Panc1 (cell line): ENCODE measurements at regions not wholly inside any gene's neighbourhood (a gene's known extent, or its start where the extent isn't known, plus 50 kb on each side); places are given as distances from the start of the nearest gene placed in this dataset.

Source experiments
- POLR2AphosphoS5 ChIP-seq: IDR thresholded peaks from 2 replicates; pipeline ENCODE4 v1.6.1; 2012; ENCODE audit warnings: mild to moderate bottlenecking, low read depth, low read length, moderate library complexity
- TF ChIP-seq, protein P1 (sequence below): fragments of 450-650 bp; IDR thresholded peaks from 2 replicates; pipeline ENCODE4 v1.5.1; 2017; ENCODE audit warnings: mild to moderate bottlenecking
- TF ChIP-seq, protein P2 (sequence below), 2 experiments: IDR thresholded peaks; 2 replicates each; pipeline ENCODE4 v1.6.1; 2011 to 2012; ENCODE audit warnings: low read depth in 2 of 2, control low read depth in 1 of 2, low read length in 1 of 2, mild to moderate bottlenecking in 1 of 2, moderate library complexity in 1 of 2; ENCODE audit not compliant: insufficient read depth in 1 of 2

GRCh38 chr4:45578874-45579273, 545.0 kb downstream of the GABRG1 start:
- TF ChIP-seq, protein P1, sequence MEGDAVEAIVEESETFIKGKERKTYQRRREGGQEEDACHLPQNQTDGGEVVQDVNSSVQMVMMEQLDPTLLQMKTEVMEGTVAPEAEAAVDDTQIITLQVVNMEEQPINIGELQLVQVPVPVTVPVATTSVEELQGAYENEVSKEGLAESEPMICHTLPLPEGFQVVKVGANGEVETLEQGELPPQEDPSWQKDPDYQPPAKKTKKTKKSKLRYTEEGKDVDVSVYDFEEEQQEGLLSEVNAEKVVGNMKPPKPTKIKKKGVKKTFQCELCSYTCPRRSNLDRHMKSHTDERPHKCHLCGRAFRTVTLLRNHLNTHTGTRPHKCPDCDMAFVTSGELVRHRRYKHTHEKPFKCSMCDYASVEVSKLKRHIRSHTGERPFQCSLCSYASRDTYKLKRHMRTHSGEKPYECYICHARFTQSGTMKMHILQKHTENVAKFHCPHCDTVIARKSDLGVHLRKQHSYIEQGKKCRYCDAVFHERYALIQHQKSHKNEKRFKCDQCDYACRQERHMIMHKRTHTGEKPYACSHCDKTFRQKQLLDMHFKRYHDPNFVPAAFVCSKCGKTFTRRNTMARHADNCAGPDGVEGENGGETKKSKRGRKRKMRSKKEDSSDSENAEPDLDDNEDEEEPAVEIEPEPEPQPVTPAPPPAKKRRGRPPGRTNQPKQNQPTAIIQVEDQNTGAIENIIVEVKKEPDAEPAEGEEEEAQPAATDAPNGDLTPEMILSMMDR: no peak
- TF ChIP-seq, protein P2, sequence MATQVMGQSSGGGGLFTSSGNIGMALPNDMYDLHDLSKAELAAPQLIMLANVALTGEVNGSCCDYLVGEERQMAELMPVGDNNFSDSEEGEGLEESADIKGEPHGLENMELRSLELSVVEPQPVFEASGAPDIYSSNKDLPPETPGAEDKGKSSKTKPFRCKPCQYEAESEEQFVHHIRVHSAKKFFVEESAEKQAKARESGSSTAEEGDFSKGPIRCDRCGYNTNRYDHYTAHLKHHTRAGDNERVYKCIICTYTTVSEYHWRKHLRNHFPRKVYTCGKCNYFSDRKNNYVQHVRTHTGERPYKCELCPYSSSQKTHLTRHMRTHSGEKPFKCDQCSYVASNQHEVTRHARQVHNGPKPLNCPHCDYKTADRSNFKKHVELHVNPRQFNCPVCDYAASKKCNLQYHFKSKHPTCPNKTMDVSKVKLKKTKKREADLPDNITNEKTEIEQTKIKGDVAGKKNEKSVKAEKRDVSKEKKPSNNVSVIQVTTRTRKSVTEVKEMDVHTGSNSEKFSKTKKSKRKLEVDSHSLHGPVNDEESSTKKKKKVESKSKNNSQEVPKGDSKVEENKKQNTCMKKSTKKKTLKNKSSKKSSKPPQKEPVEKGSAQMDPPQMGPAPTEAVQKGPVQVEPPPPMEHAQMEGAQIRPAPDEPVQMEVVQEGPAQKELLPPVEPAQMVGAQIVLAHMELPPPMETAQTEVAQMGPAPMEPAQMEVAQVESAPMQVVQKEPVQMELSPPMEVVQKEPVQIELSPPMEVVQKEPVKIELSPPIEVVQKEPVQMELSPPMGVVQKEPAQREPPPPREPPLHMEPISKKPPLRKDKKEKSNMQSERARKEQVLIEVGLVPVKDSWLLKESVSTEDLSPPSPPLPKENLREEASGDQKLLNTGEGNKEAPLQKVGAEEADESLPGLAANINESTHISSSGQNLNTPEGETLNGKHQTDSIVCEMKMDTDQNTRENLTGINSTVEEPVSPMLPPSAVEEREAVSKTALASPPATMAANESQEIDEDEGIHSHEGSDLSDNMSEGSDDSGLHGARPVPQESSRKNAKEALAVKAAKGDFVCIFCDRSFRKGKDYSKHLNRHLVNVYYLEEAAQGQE (IDR thresholded peaks at IDR 0.05; ENCODE audit: insufficient read depth in 1 of 2, low read depth in 2 of 2, low read length in 1 of 2): no peak
- no peak for TF ChIP-seq POLR2AphosphoS5
